ENCODE measurements at regions not wholly inside any gene's neighbourhood (a gene's known extent, or its start where the extent isn't known, plus 50 kb on each side); places are given as distances from the start of the nearest gene placed in this dataset.

DNA sequence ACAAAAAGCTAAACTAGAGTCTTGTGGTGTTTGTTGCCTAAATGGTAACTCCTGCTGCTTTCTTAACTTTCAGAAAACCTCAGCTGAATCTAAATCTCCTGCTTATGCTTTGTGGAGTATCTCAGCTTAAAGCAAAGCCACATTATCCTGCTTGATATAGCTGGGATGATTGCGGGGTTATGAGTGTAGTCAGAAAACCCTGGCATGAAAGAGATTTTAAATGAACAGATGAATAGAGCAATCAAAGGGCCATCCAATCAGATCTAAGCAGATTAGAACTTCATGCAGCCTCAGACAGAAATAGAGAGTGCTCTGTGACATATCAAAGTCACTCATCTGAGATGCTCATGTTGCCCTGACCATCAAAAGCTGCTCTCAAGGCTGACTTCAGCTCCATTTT lies 305.5 kb downstream of the DMRT2 start:
- no peaks in the 10 kb centered on the region for H3K9me3 ChIP-seq (ENCODE audit: control insufficient read depth, insufficient read depth, low read depth, low read length)
- H3K27ac ChIP-seq (ENCODE audit: insufficient read depth, low read length): no peak overlapping the region
- H2AFZ ChIP-seq (ENCODE audit: low read length): no peak overlapping the region

DNA sequence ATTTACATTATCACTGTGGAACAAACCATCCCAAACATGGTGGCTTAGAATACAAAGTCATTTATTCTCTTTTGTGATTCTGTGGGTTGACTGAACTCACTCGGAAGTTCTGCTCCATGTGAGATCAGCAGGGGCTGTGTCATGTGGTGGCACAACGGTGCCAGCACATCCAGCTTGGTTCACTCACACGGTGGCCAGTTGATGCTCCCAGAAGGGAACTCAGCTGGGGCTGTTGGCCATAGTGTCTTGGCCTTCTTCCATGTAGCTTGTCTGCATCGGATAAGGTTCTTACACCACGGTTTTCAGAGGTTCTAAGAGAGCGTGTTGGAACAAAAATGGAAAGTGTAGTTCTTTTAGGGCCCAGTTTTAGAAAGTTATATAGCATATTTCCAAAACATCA lies 312.7 kb downstream of the DMRT2 start:
- no peak overlapping the region for H3K4me2 ChIP-seq (ENCODE audit: extremely low read depth, insufficient read depth, low read length)
- no peak overlapping the region for H2AFZ ChIP-seq (ENCODE audit: low read length)
- H3K27me3 ChIP-seq (ENCODE audit: control insufficient read depth, insufficient read depth, low read length): no peaks in the 10 kb centered on the region
- no peak overlapping the region for H3K9ac ChIP-seq (ENCODE audit: insufficient read depth, low read length)
- no peak overlapping the region for H3K27ac ChIP-seq (ENCODE audit: insufficient read depth, low read length)
- no peaks in the 10 kb centered on the region for H3K36me3 ChIP-seq (ENCODE audit: control insufficient read depth, insufficient read depth, low read length)
- TF ChIP-seq, protein P1, sequence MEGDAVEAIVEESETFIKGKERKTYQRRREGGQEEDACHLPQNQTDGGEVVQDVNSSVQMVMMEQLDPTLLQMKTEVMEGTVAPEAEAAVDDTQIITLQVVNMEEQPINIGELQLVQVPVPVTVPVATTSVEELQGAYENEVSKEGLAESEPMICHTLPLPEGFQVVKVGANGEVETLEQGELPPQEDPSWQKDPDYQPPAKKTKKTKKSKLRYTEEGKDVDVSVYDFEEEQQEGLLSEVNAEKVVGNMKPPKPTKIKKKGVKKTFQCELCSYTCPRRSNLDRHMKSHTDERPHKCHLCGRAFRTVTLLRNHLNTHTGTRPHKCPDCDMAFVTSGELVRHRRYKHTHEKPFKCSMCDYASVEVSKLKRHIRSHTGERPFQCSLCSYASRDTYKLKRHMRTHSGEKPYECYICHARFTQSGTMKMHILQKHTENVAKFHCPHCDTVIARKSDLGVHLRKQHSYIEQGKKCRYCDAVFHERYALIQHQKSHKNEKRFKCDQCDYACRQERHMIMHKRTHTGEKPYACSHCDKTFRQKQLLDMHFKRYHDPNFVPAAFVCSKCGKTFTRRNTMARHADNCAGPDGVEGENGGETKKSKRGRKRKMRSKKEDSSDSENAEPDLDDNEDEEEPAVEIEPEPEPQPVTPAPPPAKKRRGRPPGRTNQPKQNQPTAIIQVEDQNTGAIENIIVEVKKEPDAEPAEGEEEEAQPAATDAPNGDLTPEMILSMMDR (conservative IDR thresholded peaks at IDR 0.05 in 1 of 2, IDR thresholded peaks at IDR 0.05 in 1 of 2; ENCODE audit: low read depth in 1 of 2, low read length in 2 of 2): no peak
- TF ChIP-seq EZH2 (IDR thresholded peaks at IDR 0.05; ENCODE audit: low read length, missing control alignments): no peak
- no peak overlapping the region for H3K4me3 ChIP-seq (replicated peaks in 1 of 4; ENCODE audit: control extremely low read depth in 1 of 4, insufficient read depth in 1 of 4, low read depth in 3 of 4, low read length in 4 of 4)
- no peaks in the 10 kb centered on the region for H3K4me1 ChIP-seq (ENCODE audit: control insufficient read depth, extremely low read depth, insufficient read depth, low read length)
- H3K79me2 ChIP-seq (ENCODE audit: control insufficient read depth, insufficient read depth, low read length): no peaks in the 10 kb centered on the region
- no peaks in the 10 kb centered on the region for H3K9me3 ChIP-seq (ENCODE audit: control insufficient read depth, insufficient read depth, low read depth, low read length)
- H4K20me1 ChIP-seq (ENCODE audit: control insufficient read depth, extremely low read depth, insufficient read depth, low read length): no peaks in the 10 kb centered on the region
- DNase-seq (ENCODE audit: low read depth in 2 of 2): no peak

More for the DNA sequence above, 305.5 kb downstream of the DMRT2 start:
- TF ChIP-seq, protein P1 (conservative IDR thresholded peaks at IDR 0.05 in 1 of 2, IDR thresholded peaks at IDR 0.05 in 1 of 2; ENCODE audit: low read depth in 1 of 2, low read length in 2 of 2): no peak
- no peak for TF ChIP-seq EZH2 (IDR thresholded peaks at IDR 0.05; ENCODE audit: low read length, missing control alignments)
- no peaks in the 10 kb centered on the region for H3K4me1 ChIP-seq (ENCODE audit: control insufficient read depth, extremely low read depth, insufficient read depth, low read length)
- H4K20me1 ChIP-seq (ENCODE audit: control insufficient read depth, extremely low read depth, insufficient read depth, low read length): no peaks in the 10 kb centered on the region
- H3K27me3 ChIP-seq (ENCODE audit: control insufficient read depth, insufficient read depth, low read length): no peaks in the 10 kb centered on the region
- no peaks in the 10 kb centered on the region for H3K79me2 ChIP-seq (ENCODE audit: control insufficient read depth, insufficient read depth, low read length)
- H3K9ac ChIP-seq (ENCODE audit: insufficient read depth, low read length): no peak overlapping the region
- H3K4me2 ChIP-seq (ENCODE audit: extremely low read depth, insufficient read depth, low read length): no peak overlapping the region
- DNase-seq (ENCODE audit: low read depth in 2 of 2): no peak
- no peaks in the 10 kb centered on the region for H3K36me3 ChIP-seq (ENCODE audit: control insufficient read depth, insufficient read depth, low read length)
- H3K4me3 ChIP-seq (replicated peaks in 1 of 4; ENCODE audit: control extremely low read depth in 1 of 4, insufficient read depth in 1 of 4, low read depth in 3 of 4, low read length in 4 of 4): no peak overlapping the region

DNA sequence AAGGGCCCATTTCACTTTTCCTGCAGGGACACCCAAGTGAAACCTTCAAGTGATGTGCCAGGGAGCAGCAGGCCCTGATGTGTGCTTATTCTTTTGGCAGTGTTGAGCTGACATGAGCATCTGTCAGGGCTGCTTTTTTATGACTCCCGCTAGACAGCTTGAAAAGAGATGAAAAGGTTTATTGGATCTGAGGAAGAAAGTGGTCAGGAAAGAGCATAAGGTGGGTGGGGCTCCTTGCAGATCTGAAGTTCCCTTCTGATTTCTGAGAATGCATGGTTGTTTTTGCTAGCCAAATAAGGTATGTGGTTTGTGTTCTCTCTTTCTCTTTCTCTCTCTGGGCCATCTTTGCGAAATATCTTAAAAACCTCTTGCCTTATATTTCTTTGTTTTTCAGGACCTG lies 316.1 kb downstream of the DMRT2 start:
- no peaks in the 10 kb centered on the region for H3K9me3 ChIP-seq (ENCODE audit: control insufficient read depth, insufficient read depth, low read depth, low read length)
- H3K27me3 ChIP-seq (ENCODE audit: control insufficient read depth, insufficient read depth, low read length): no peaks in the 10 kb centered on the region
- TF ChIP-seq, protein P1 (conservative IDR thresholded peaks at IDR 0.05 in 1 of 2, IDR thresholded peaks at IDR 0.05 in 1 of 2; ENCODE audit: low read depth in 1 of 2, low read length in 2 of 2): no peak
- no peak for TF ChIP-seq EZH2 (IDR thresholded peaks at IDR 0.05; ENCODE audit: low read length, missing control alignments)
- H2AFZ ChIP-seq (ENCODE audit: low read length): no peak overlapping the region
- no peaks in the 10 kb centered on the region for H3K79me2 ChIP-seq (ENCODE audit: control insufficient read depth, insufficient read depth, low read length)
- H3K27ac ChIP-seq (ENCODE audit: insufficient read depth, low read length): no peak overlapping the region
- no peaks in the 10 kb centered on the region for H4K20me1 ChIP-seq (ENCODE audit: control insufficient read depth, extremely low read depth, insufficient read depth, low read length)
- H3K4me3 ChIP-seq (replicated peaks in 1 of 4; ENCODE audit: control extremely low read depth in 1 of 4, insufficient read depth in 1 of 4, low read depth in 3 of 4, low read length in 4 of 4): no peak overlapping the region
- H3K36me3 ChIP-seq (ENCODE audit: control insufficient read depth, insufficient read depth, low read length): no peaks in the 10 kb centered on the region
- no peaks in the 10 kb centered on the region for H3K4me1 ChIP-seq (ENCODE audit: control insufficient read depth, extremely low read depth, insufficient read depth, low read length)
- no peak overlapping the region for H3K9ac ChIP-seq (ENCODE audit: insufficient read depth, low read length)
- no peak overlapping the region for H3K4me2 ChIP-seq (ENCODE audit: extremely low read depth, insufficient read depth, low read length)
- DNase-seq (ENCODE audit: low read depth in 2 of 2): no peak

Data from fibroblast of lung (primary cell).